Activated T-helper 9 cell treated with anti-CD3 and anti-CD28 coated beads, Interleukin-2, amount 50 U/mL, for 16 hours (primary cell): ENCODE measurements at regions not wholly inside any gene's neighbourhood (a gene's known extent, or its start where the extent isn't known, plus 50 kb on each side); places are given as distances from the start of the nearest gene placed in this dataset.

ENCODE experiments used
- DNase-seq: peaks from one replicate; pipeline ENCODE4 v3.0.0-alpha.2; 2020; ENCODE audit warnings: low read depth

GRCh38 chr6:40265615-40266014 lies 321.5 kb downstream of the LRFN2 start:
- DNase-seq: no peak

DNA sequence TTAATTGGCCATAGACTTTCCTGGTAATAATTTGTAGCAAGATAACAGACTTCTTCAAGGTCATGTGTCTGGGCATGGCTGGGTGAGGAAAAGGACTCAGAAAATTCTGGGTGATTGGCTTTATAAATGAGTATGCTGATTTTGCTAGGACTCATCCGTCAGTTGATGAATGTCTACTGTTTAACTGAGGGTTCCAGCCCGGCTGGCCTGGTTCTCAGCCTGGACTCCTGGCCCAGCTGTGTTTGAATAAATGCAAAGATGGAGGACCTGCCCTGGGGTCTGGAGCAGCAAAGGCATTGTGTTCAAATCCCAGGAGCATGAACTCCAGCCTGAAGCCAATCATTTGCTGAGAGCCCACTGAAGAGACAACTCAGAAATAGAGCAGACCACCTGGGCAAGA lies 323.2 kb downstream of the LRFN2 start:
- DNase-seq: no peak

- DNase-seq: no peak
These were observed 324.8 kb downstream of the LRFN2 start for GRCh38 chr6:40262363-40262762.

- no peak for DNase-seq
These were observed 324.3 kb upstream of the MOCS1 start for GRCh38 chr6:40258531-40258930.

DNA sequence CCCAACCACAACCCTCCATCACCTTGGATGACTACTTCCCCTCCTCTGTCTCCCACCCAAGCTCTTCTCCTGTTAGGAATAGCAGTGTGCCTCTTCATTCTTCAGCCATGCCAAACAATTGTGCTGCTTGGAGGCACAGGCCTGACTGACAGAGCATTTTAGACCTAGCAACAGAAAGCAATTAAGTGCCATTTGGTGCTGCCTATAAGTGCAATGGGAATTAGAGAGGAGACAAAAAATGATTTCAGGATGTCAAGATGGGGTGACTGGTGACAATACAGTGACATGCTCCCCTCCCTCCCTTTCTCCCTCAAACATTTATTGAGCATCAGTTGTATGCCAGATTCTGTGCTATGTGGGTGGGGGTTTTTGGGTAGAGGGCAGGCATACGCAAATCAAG lies 322.6 kb upstream of the MOCS1 start:
- no peak for DNase-seq

GRCh38 chr6:40256224-40256623 lies 322.0 kb upstream of the MOCS1 start:
- no peak for DNase-seq

DNA sequence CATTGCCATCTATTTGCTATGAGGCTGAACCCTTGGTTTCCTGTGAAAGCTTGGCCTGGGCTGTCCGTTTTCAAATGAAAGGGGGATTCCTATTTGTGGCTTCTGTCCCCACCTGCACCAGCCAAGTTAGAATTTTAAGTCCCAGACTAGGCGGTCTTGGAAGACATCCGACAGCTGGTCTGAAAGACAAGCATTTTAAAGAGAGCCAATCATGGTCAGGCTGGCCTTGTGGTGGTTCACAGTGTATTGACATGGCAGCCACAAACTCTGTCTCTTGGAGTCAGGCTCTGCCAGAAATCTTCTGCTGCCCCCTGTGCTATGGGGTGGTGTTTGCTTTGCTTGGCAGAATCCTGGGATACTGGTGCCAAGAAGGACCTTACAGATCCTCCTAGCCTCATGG lies 319.2 kb upstream of the MOCS1 start:
- DNase-seq: no peak

DNA sequence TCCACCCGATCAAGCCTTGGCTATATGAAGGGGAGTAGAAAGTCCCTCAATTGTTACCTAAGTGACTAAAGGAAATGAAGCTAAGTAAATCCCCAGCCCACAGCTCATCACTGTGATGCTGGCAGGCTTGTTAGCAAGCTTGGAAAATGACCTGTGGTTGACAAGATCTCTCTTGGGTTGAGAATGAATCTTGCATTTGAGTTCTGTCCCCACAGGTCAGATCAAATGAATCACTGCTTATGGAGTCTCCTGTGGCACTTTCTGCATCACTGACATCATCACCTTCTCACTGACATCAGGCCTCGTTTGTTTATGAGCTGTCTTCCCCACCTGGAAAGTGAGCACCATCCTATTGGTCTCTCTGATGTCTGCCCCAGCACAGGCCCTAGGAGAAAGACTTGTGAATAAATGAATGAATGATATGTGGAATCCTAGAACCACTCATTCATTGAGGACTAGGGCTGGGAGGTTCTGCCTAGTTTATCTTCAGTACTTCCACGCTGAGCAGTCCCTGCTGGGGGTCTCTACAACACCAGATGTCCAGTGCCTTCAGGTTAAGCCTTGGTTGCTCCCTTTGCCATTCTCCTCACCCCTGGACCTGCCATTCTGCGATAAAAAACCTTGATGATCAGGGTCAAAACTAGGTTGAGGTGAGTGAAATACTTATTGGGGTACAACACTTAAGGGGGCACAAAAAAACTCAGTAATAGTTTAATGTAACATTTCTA lies 318.4 kb upstream of the MOCS1 start:
- no peak for DNase-seq

DNA sequence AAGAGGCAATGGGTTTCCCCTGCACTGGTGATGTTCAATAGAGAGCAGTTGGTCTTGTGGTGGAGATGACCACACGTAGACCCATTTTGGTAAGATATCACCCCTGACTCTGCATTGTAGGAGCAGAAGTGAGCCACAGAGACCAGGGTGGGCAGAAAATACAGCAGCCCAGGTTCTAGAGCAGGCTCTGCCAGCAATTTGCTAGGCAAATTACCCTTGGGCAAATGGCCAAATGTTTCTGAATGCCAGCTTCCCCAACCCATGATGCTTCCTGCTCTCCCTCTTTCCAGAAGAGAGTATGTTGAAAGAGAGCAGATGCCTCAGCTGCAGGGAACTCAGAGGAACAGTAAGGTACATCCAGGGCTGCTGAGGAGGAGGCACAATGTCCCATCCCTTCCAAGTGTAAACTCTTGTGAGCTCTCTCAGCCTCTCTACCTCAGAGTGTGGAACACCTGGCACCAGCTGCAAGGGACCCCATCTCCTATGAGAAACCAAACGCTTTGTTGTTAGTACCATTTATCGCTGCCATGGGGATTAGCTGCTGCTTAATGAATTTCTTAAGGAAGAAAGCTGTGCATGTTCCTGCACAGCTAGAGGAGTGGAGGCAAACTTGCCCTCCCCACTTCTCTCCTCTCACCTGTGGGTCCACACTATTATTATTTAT lies 317.5 kb upstream of the MOCS1 start:
- DNase-seq: no peak

- no peak for DNase-seq
These were observed 315.7 kb upstream of the MOCS1 start for GRCh38 chr6:40249935-40250334.

DNA sequence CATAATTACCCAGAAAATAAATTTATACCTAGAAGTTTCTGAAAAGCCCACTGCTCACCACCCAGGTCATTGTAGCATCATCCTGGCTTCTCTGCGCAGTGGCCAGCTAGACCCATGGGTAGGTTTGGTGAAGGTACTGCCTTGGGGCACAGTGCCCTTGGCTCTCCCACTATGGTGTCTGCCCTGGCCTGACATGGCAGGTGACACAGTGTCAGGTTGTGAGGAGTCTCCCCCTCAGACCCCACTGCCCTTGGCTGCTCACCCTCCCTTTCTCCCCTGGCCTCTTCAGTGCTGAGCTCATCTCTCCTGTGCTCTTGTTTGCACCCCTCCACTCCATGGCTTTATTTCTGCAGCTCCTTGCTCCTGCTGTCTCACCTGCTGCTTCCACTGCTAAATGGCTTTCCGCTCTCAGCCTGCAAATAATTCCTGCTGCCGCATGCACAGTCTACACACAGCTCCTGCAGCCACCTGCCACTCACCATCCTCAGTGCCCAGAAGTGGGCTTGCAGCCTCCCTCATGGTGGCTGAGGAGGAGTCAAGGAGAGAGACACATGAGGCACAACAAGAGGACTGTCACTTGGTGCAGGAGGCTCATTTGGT lies 313.4 kb upstream of the MOCS1 start:
- DNase-seq: no peak

DNA sequence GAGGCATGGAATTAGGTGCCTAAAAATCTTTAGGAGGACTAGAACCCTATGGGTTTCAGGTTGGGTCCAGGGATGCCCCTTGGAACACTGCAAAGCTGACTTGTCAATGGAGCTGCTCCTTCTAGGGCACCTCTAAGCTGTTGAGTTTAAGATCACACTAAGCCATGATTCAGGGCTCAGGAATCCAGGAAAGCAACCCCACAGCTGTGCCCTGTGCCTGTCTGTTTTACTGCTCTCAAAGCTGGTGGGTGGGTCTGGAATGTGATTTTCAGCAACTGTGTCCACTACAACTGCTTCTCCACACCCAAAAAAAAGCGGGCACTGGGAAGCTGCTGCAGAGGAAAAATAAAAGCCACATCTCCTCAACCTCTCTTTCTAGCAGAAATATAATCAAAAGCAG lies 310.4 kb upstream of the MOCS1 start:
- no peak for DNase-seq

GRCh38 chr6:40232698-40233097 lies 298.4 kb upstream of the MOCS1 start:
- DNase-seq: no peak

DNA sequence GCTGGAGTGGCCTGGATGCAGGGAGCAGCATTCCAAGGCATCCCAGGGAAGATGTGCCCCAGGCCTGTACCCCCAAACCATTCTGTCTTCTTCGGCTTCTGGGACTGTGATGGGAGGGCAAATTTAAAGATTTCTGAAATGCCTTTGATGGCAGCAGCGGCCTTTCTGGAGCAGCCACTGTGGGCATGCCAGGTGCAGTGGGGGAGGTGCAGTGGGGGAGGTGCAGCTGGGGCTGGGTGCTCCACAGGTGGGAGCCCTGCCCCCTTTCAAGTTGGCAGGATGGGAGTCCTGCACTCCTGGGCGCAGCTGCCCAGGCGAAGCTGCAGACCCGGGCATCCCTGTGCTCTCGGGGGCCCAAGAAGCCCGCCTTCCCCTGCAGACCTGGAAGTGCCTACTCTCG lies 293.5 kb upstream of the MOCS1 start:
- DNase-seq: no peak

- no peak for DNase-seq
These were observed 288.1 kb upstream of the MOCS1 start for GRCh38 chr6:40222354-40222753.

DNA sequence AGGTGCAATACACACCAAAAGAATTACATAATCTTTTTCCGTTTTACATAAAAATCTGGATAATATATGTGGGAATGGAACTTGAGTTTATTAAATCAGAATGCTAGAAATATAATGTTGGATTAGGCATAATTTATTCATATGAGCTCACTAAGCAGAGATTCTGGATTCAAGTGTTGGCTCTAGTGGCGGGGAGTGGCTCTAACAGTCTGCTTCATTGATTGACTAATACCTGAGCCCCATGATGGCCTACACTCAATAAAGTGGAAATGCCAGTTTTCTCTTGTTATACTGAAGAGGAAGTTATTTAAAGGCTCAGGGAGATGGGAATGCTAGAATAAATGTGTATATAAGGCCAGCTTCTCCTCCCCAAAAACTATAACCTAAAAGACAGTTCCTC lies 285.5 kb upstream of the MOCS1 start:
- no peak for DNase-seq

DNA sequence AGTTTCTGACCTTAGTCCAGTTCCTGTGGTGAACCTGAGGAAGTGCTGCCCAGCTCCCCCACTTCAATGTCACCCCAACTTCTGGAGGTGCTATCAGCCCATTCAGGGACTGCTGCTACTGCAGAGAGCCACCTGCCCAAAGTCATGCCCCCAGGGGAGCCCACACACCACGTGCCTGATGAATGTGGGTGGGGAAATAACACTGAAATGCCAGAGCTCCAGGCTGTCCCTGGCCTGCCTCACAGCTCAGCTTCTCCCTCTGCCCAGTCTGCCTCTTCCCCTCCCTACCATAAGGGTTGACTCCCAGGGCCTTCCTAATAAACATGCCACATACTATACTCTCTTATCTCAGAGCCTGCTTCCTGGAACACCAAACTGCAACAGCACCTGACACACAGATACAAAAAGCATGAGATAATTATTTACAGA lies 276.4 kb upstream of the MOCS1 start:
- DNase-seq: no peak

GRCh38 chr6:40205801-40206200 lies 271.5 kb upstream of the MOCS1 start:
- no peak for DNase-seq

GRCh38 chr6:40205004-40205403 lies 270.7 kb upstream of the MOCS1 start:
- DNase-seq: no peak

- DNase-seq: no peak
These were observed 263.1 kb upstream of the MOCS1 start for GRCh38 chr6:40197371-40197770.

GRCh38 chr6:40196135-40196518 lies 261.9 kb upstream of the MOCS1 start:
- DNase-seq: no peak

GRCh38 chr6:40195428-40196134 lies 261.3 kb upstream of the MOCS1 start:
- no peak for DNase-seq
